GM21737 (cell line): ENCODE measurements at regions not wholly inside any gene's neighbourhood (a gene's known extent, or its start where the extent isn't known, plus 50 kb on each side); places are given as distances from the start of the nearest gene placed in this dataset.

Source experiments
- ATAC-seq: cut with Tn5 transposase; IDR thresholded peaks from one replicate; pipeline ENCODE4 v1.9.1; 2021; ENCODE audit warnings: mild to moderate bottlenecking, moderate library complexity; ENCODE audit not compliant: unreplicated experiment

DNA sequence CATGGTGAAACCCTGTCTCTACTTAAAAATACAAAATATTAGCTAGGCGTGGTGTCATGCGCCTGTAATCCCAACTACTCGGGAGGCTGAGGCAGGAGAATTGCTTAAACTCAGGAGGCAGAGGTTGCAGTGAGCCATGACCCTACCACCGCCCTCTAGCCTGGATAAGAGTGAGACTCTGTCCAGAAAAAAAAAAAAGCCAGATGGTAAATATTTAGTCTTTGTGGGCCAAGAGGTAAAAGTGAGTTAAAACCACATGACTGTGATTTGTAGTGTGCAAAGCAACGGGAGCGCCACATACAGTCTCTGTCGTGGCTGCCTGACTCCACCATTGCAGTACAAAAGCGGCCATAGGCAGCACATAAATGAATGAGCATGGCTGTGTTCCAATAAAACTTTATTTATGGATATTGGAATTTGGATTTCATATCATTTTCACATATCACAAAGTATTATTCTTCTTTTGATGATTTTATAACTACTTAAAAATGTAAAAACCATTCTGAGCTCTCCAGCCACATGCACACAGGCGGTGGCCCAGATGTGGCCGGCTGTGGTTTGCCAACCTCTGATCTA is 51.8 kb upstream of the CASZ1 start:
- no peak for ATAC-seq

DNA sequence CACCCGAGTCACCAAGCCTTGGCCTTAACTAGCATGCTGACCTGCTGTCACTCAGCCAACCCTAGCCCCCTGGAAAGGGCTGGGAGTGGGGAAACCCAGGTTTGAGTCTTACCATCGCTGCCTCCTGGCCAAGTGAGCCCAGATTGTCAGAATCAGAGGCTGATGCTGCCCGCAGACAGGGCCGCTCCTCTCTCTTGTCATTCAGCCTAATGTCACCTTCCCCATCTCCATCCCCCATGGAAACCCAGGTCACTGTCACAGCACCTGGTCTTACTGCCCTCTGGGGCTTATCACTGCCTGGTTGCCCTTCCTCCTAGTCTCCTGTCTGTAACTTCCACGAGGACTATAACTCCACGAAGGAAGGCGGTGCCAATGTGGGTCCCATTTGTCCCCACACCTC is 53.6 kb upstream of the CASZ1 start:
- no peak for ATAC-seq

DNA sequence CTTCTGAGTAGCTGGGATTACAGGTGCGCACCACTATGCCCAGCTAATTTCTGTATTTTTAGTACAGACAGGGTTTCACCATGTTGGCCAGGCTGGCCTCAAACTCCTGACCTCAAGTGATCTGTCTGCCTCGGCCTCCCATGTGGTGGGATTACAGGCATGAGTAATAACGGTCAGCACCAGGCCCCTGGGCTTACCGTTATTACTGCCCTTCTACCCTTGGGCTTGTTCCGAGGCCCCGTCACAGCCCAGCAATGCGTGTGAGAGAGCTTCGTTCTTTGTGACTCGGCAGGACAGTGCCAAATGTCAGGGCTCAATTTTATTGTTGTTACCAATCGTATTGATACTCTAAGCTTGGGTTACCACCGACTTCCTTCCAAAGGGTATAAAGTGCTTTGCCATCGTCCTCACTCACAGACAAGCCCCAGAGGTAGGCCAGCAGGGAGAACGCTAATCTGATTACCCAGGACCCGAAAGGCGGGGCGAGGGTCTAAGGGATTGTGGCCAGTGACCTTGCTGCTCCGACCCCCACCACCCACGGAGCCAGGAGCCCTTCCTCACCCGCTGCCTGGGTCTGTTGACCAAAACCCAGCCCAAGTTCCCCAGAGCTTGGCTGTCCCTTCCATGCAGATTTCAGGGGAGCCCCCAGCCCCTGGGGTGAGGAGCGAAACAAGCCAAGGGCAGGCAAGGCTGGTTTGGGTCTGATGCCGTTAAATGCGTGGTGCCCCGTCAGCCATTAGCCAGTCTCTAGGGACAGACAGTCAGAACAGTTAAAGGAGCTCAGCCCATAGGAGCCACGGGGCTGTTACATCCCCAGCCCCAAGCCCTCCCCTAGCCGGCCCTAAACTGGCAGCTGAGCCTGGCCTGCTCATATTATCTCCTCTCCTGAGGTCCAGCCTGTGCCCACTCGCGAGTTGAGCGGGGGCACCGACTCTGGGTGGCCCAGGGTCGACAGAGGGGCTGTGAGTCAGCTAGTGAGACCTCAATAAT is 54.9 kb upstream of the CASZ1 start:
- ATAC-seq = no peak

DNA sequence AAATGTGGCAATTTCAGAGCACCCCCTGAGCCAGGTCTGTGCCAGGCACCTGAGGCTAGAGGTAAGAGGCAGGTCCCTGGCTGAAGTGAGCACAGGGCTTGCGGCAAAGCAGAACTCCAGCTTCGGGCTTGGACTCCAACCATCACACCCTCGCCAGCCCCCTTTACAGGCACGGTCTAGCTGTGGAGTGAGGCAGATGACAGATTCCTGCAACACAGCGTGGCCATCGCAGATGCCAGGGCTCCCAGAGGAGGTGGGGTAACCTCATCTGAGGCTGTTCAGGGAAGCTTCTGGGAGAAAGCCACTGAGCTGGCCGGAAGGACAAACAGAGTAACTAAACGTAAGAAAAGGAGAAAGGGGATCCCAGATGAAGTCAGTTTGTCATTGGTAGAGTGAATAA is 55.6 kb upstream of the CASZ1 start:
- no peak for ATAC-seq

DNA sequence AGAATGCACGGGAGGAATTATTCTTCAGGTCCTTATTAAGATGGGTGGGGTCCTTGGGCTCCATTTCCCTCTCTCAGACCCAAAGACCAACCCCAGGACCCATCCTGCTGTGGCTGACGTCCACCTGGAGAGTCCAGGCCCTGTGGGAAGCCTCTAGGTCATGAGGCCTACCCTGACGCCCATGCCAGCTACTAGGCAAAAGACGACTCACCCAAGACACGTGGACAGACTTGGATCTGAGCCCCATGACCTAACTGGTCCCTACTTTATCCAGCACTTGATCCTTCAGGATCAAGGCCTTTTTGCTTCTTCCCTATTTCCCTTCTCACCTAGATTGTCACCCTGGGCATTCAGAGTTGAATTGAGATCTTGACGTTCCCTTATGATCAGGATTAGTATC is 56.0 kb upstream of the CASZ1 start:
- ATAC-seq = no peak

DNA sequence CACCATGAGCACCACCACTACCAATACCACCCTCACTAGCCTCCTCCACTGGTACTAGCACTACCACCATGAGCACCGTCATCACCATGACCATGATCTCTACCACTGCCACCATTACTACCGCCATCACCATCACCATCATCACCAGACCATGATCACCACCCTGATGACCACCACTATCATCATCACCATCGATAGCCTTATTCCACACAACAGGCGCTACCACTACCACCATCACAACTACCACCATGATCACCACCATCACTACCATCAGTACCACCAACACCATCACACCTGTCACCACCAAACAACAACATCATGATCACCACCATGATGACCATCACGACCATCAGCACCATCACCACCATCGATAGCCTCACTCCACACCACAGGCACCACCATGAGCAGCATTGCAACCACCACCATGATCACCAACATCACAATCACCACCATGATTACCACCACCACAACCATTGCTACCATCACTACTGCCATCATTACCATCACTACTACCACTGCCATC is 56.6 kb upstream of the CASZ1 start:
- no peak for ATAC-seq

DNA sequence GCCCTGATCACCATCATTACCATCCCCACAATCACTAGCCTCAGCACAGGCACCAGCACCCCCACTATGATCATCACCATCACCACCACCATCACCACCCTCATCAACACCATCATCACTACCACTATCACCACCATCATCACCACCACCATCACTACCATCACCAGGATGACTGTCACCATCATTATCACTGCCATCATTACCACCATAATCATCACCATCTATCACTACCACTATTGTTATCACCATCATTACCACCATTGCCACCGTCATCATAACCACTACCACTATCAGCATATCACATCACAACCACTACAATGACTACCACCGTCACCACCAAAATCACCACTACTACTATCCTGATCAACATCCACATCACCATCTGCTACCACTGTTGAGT is 57.3 kb upstream of the CASZ1 start:
- no peak for ATAC-seq

DNA sequence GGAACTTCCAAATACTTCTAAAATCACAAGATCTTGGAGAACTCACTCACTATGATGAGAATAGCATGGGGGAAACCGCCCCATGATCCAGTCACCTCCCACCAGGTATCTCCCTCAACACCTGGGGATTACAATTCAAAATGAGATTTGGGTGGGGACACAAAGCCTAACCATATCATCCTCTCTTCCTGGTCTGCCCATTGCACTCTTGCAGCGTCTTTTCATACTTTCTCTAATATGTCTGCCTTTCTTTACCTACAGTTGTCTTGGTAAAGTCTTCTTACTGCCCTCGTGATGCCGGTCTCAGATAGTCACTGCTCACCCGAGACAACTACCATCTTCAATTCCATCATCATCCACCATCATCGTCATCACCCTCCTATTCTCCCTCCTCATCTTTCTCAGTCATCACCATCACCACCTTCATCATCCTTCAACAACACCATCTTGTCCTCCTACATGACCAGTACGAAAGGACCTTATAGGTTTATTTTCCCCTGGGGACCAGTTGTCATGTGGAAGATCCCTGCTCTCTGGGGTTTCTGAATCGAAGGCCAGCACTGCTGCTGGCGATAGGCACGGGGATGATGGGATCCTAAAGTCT is 58.5 kb upstream of the CASZ1 start:
- no peak for ATAC-seq

DNA sequence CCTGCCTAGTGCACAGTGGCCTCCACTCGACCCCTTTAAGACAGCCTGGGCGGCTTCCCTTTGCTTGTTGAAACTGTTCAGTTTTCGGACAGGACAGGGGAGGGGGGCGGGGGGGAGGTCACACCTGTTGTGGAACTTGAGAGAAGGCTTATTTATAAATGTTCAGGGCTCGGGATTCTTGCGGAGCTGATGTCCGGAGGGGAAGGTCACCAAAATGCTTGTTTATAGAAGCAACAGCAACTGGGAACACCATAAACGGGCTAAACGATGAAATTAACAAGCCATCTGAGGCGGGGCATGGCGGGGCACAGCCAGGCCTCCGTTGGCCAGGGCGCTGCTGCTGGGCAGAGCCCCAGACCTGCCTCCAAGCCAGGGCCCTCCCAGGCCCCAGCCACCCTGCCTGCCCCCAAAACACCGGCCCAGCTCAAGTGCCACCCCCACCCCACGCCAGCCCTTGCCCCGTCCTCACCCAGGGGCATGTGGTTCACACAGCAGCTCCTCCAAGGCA is 59.8 kb upstream of the CASZ1 start:
- no peak for ATAC-seq

DNA sequence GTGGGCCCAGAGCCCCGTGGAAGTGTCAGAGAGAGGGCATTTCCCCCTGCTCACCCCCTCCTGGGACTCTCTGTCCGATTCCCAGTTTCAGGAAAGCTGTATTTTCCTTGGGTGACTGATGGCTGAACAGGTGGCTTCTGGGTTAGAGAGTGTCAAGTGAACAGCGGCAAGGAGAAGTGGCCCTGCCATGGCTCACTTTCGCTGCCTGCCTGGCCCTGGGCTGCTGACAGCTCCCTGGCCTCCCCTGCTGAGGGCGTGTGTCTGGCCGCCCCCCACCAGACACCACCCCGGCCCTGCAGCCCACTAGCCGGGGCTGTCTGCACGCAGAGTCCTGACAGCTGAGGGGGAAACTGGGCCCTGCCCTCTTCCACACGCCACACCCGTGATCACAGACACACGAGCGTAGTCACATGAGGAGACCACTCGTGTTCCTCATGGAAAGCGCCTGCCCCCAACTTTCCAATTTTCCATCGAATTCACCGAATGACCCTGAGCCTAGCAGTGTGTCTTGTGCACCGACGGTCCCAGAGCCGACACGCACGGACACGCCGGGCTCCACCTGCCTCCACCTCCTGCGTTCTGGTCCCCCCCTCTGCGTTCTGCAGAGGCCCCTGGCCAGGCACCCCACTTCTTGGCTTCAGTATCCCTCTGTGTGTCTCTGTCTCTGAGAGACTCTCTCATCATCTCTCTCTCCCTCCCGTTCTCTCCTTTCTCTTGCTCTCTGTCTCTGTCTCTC is 60.6 kb upstream of the CASZ1 start:
- no peak for ATAC-seq

DNA sequence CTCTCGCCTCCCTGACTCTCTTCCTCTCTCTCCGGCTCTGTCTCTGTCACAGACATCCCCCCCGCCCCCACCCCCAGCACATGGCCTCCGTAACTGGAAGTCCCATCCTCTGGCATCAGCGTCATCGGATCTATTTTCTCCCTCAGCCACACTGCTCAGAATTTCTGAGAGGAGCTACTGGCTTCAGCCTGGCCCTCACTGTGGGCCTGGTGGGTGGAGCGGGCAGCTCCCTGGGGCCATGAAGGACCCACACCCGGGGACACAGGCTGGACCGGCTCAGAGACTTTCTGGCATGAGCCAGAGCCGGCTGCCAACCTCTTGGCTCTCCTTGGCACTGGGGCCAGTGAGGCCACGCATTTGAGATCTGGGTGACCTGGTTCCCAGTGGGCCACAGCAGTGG is 61.2 kb upstream of the CASZ1 start:
- no peak for ATAC-seq

DNA sequence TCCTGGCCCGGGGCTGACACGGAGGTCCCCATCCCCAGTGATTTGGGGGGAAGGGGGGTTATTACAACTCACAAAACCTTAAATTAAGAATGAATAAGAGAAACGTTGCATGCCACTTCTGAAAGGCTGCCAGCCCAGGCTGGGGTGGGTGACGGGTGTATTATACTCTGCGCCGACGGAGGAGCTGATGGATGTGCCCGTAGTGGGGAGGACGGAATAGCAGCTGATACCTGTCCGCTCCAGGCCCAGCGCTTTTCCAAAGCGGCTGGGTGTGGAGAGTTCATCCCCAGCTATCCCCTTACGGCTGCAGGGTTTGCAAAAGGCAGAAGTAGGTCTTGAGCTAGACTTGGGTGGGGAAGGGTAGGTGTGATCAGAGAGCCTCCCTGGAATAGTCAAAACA is 63.8 kb upstream of the CASZ1 start:
- no peak for ATAC-seq

DNA sequence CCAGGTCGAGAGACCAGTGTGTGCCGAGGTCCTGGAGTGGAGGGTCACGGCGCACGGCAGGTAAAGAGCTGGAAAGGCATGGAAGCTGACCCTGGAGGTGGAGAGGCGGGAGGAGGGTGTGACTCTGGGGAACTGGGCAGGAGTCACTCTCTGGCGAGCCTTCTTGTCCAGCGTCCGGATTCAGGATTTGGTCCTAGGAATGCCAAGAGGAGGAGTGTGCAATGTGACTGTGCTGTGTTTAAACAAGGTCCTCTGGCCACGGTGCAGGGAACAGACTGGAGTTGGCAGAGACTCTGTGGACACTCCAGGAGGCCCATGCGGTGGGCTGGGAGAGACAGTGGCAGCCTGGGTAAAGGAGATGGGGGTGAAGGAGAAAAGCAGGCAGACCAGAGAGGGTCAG is 64.2 kb upstream of the CASZ1 start:
- ATAC-seq = no peak

DNA sequence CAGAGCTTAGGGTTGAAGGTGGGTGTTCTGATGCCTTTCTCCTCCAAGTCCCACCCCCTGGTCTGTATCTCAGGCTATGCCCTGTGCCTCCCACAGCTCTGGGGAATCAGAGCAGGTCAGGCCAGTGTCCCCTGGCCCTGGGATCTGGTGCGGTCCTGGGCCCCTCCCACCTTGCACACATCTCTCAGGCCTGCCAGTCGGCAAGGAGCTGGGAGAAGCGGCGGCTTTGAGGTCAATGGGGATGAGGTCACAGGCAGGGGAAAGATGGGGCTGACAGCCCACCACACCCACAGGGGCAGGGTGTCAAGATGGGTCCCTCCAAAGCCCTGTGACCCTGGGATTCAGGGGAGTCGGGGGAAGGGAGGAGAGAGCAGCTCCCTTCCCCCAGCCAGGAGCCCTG is 65.4 kb upstream of the CASZ1 start:
- ATAC-seq = no peak

DNA sequence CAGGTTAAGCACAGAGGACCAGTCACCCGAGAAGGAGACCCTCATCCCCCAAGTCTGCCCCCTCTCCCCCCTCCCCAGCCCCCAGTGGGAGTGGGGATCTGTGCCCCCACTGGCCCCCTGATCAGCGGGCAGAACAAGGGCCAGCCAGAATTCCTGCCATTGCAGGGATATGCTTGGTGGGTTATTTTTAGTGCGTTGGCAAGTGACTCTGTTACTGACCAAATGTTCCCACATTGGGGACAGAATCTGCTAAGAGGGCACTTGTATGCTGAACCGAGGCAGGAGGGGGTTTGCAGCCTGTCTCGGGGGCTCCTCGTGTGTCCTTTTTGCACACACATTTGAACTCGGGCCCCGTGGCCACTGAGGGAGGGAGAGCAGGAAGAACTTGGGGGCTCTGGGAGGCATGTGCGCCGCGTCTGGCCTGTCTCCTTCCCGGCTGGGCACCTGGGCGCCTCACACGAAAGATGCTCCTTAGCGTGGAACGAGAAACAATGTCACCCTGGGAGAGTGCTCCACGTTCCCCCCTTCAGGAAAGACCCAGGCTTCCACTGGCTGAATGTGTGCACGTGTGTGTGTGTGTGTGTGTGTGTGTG is 66.4 kb upstream of the CASZ1 start:
- no peak for ATAC-seq

DNA sequence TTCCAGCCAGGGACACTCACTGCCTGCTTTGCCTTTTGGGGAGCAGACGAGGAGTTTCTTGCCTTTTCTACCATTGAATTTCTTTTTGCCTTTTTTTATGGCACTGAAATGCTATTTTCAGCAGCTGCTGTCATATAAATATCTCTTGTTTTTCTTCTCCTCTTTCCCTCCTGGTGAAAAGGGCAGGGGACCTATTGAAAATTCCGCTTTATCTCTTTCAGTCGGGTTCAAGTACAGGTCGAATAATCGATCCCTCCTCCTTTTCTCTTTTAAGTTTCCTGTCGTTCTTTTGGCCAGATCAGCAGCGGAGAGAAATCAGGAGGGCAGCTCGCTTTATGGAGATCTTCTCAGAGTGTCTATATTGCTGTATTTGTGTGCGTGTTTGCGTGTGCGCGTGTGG is 67.4 kb upstream of the CASZ1 start:
- ATAC-seq = no peak

DNA sequence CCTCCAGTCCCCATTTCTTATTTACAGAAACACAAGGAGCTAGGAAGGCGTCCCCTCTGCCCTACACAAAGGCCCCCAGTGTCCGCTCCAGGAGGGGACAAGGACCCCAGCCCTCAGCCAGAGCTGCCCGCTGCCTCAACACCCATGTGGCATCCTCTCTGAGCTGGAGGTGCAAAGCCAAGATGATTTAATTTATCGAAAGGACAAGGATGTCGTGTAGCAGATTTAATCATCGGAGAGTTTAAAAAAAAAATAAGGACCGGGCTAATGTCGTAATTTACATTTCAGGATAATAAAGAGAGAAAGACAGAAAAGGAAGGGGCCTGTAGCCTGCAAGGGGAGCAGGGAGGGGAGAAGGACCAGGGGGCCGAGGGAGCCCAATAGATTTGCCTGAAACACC is 68.3 kb upstream of the CASZ1 start:
- no peak for ATAC-seq

DNA sequence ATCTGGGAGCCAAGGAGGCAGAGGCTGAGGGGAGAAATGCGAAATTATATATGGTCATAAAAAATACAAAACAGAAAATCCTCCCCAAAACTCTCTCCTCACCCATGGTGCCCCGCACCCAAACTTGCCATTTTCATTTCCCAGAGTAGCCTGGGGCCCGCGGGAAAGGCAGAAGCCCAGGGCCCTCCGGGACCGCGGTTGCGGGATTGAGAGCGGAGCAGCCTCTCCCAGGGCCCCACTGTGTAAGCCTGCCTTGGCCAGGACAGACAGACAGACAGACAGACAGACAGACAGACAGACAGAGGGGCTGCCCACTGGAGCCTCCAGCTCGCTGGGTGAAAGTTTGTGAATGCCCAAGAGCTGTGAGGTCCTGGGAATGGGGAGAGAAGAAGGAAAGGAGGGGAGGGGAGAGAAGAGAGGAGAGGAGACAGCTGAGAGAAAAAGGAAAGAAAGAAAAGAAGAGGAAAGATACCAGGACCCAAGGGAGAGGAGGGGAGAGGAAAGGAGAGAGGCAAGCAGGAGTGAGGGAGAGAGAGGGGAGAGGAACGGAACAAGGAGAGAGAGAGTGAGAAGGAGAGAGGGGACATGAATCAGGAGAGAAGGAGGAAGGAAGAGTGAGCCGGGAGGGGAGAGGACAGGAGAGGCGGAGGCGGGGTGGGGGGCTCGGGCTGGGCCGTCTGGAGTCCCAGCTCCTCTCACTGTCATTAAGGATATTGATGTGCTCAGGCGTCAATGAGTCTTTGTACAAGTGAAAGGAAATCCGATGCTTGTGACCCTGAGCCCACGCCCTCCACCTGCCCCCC is 69.3 kb upstream of the CASZ1 start:
- no peak for ATAC-seq

DNA sequence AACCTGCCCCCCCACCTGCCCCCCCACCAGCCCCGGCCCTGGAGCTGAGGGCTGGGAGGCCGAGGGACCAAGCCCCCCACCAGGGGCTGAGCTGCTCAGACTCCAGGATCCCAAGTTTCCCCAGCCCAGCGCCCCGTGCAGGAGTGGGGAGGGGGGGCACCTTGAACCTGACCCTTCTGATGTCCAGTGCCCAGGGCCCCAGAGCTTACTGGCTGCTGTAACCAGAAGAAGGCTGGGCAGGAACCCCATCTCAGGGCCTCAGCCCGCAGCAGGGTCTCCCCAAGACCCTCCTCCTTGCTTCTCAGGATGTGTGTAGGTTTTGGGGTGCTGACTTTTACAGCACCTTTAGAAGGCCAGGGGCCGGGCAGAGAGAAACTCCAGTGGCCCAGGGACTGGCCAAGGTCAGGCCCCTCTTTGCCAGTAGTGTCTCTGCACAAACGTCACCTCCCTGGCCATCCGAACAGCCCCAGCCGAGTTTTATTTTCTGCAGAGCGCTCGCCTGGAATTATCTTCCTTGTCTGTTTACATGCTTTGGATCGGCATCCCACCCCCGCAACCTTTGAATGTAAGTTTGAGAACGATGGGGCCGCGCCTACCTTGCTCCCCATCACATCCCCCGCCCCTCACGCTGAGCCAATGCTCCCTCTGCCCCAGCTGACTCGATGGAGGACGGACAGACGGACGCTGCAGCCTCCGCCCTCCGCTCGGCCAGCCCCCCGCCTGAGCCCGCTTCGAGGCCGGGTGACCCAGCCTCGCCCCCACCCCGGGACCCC is 70.1 kb upstream of the CASZ1 start:
- ATAC-seq = no peak
